Pancreas (tissue), 10 donors: ENCODE measurements at regions not wholly inside any gene's neighbourhood (a gene's known extent, or its start where the extent isn't known, plus 50 kb on each side); places are given as distances from the start of the nearest gene placed in this dataset.

Source experiments
- ATAC-seq, 4 donors: fragments of 200-7000 bp; cut with Tn5 transposase; one replicate each; pipeline versions ENCODE4 v1.8.0 to v1.9.1; 2020; ENCODE audit warnings: mild to moderate bottlenecking in 4 of 4, moderate library complexity in 4 of 4
- DNase-seq, 6 donors: peaks; one replicate each; pipeline ENCODE4 v3.0.0-alpha.2; 2020
- FAIRE-seq: peaks from 2 replicates; lab custom pipeline; 2012; peaks lifted over from hg19 to GRCh38; lab: Jason Lieb, UNC
- H3K27ac ChIP-seq, 4 donors: fragments of 200-600 bp; sonication (generic); 1 replicate in 3 of 4; 2 replicates in 1 of 4; pipeline versions ENCODE4 v1.5.0 to v1.8.0; 2020
- H3K27me3 ChIP-seq, 4 donors: fragments of 200-600 bp; one replicate each; pipeline ENCODE4 v1.8.0; 2021
- H3K36me3 ChIP-seq, 3 donors: fragments of 200-600 bp; sonication (generic) in 1 of 3; one replicate each; pipeline versions ENCODE4 v1.5.0 to v1.8.0; 2020 to 2021
- H3K4me1 ChIP-seq, 3 donors: fragments of 200-600 bp; one replicate each; pipeline ENCODE4 v1.8.0; 2021
- H3K4me3 ChIP-seq, 4 donors: fragments of 200-600 bp; sonication (generic) in 2 of 4; one replicate each; pipeline versions ENCODE4 v1.5.0 to v1.8.0; 2020 to 2021
- H3K9me3 ChIP-seq, 4 donors: fragments of 200-600 bp; one replicate each; pipeline ENCODE4 v1.8.0; 2021
- CTCF ChIP-seq, 4 donors: fragments of 200-600 bp; sonication (generic) in 3 of 4; IDR thresholded peaks; one replicate each; pipeline versions ENCODE4 v1.5.0 to v1.8.0; 2021; ENCODE audit warnings: antibody characterized with exemption in 4 of 4
- WGBS, 2 donors: extraction: QIAGEN DNeasy Blood & Tissue Kit; methylation state at CpG; one replicate each; pipeline ENCODE4 v1.1.7; 2013; 5-methylcytosine and 5-hydroxymethylcytosine counted together
- intact Hi-C, 3 donors: fragments of 100-400 bp; cut with DNase I; formaldehyde crosslinking; loops; one replicate each; pipeline versions ENCODE4 v1.11.1 to v1.14.2; 2022
- donor health status: healthy with polysubstance abuse.
- donor health status: DM: no; HTN: no; CAD: no; lungs with moderate emphysema.
- donor health status: DM: no; HTN: no; CAD: no.
- donor health status: control.
- donor health status: control.
- donor health status: Bipolar disorder and iron deficiency.
- donor health status: DM: yes; HTN: yes; CAD: no.
- donor health status: DM: no; HTN: no; CAD: no.
- donor health status: DM: no; HTN: no; CAD: no.
- donor health status: DM: yes; HTN: yes; CAD: no.

GRCh38 chr5:68445257-68446069 is 229.9 kb downstream of the PIK3R1 start:
- Histone ChIP-seq H3K4me1 (peaks cover 0 to 8% (median 0%) of the 10 kb centered on the region in 3 donors), H3K27ac (no peak overlapping the region), H3K9me3 (no peaks in the 10 kb centered on the region), H3K36me3 (no peaks in the 10 kb centered on the region), H3K4me3 (no peak overlapping the region), H3K27me3 (no peaks in the 10 kb centered on the region)
- intact Hi-C loops, result no loop called here
- no peak for TF ChIP-seq CTCF (IDR thresholded peaks at IDR 0.05)
- no peak for ATAC-seq
- WGBS, 2 donors, result 68 to 70% methylated on average over 6 of the region's 6 CpGs
- no peak for FAIRE-seq
- DNase-seq, result no peak

- no peak for TF ChIP-seq CTCF (IDR thresholded peaks at IDR 0.05)
- DNase-seq (no peak), FAIRE-seq (no peak), ATAC-seq (no peak)
- intact Hi-C loops, result no loop called here
- H3K9me3 ChIP-seq, result no peaks in the 10 kb centered on the region
- peaks cover 0 to 8% (median 0%) of the 10 kb centered on the region in 3 donors for H3K4me1 ChIP-seq
- WGBS, 2 donors, result 73 to 85% methylated on average over 1 of the region's 1 CpG
- no peak overlapping the region for H3K27ac ChIP-seq
- no peaks in the 10 kb centered on the region for H3K27me3 ChIP-seq
- H3K4me3 ChIP-seq, result no peak overlapping the region
- H3K36me3 ChIP-seq, result no peaks in the 10 kb centered on the region
Observed at GRCh38 chr5:68446070-68446357, 230.5 kb downstream of the PIK3R1 start.

GRCh38 chr5:68446487-68446894 is 230.9 kb downstream of the PIK3R1 start:
- ATAC-seq (no peak), DNase-seq (no peak), FAIRE-seq (no peak)
- Histone ChIP-seq H3K27me3 (no peaks in the 10 kb centered on the region), H3K4me3 (no peak overlapping the region), H3K36me3 (no peaks in the 10 kb centered on the region), H3K4me1 (peaks cover 0 to 8% (median 0%) of the 10 kb centered on the region in 3 donors), H3K9me3 (no peaks in the 10 kb centered on the region), H3K27ac (no peak overlapping the region)
- WGBS, 2 donors, result 79 to 85% methylated on average over 1 of the region's 1 CpG
- intact Hi-C loops, result no loop called here
- no peak for TF ChIP-seq CTCF (IDR thresholded peaks at IDR 0.05)

- H3K27me3 ChIP-seq, result no peaks in the 10 kb centered on the region
- H3K36me3 ChIP-seq, result no peaks in the 10 kb centered on the region
- ATAC-seq (no peak), FAIRE-seq (no peak), DNase-seq (no peak)
- 84 to 86% methylated on average over 6 of the region's 6 CpGs for WGBS, 2 donors
- peaks cover 0 to 8% (median 0%) of the 10 kb centered on the region in 3 donors for H3K4me1 ChIP-seq
- H3K4me3 ChIP-seq, result no peak overlapping the region
- intact Hi-C loops, result no loop called here
- no peak overlapping the region for H3K27ac ChIP-seq
- TF ChIP-seq CTCF (IDR thresholded peaks at IDR 0.05), result no peak
- H3K9me3 ChIP-seq, result no peaks in the 10 kb centered on the region
Observed at GRCh38 chr5:68447136-68447929, 231.8 kb downstream of the PIK3R1 start.
